ENCODE measurements at regions not wholly inside any gene's neighbourhood (a gene's known extent, or its start where the extent isn't known, plus 50 kb on each side); places are given as distances from the start of the nearest gene placed in this dataset.

- Histone ChIP-seq H3K4me3 (ENCODE audit: low read depth in 1 of 2, low read length in 1 of 2) (no peak overlapping the region), H3K36me3 (no peaks in the 10 kb centered on the region), H3K27ac (peak overlapping the region; percentile 6), H3K9me3 (no peaks in the 10 kb centered on the region), H3K27me3 (no peaks in the 10 kb centered on the region), H3K4me1 (ENCODE audit: control insufficient read depth in 1 of 2, insufficient read depth in 1 of 2, low read depth in 1 of 2, low read length in 1 of 2) (peaks cover 39 to 44% of the 10 kb centered on the region in 2 experiments)
- TF ChIP-seq, protein P1, sequence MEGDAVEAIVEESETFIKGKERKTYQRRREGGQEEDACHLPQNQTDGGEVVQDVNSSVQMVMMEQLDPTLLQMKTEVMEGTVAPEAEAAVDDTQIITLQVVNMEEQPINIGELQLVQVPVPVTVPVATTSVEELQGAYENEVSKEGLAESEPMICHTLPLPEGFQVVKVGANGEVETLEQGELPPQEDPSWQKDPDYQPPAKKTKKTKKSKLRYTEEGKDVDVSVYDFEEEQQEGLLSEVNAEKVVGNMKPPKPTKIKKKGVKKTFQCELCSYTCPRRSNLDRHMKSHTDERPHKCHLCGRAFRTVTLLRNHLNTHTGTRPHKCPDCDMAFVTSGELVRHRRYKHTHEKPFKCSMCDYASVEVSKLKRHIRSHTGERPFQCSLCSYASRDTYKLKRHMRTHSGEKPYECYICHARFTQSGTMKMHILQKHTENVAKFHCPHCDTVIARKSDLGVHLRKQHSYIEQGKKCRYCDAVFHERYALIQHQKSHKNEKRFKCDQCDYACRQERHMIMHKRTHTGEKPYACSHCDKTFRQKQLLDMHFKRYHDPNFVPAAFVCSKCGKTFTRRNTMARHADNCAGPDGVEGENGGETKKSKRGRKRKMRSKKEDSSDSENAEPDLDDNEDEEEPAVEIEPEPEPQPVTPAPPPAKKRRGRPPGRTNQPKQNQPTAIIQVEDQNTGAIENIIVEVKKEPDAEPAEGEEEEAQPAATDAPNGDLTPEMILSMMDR (IDR thresholded peaks at IDR 0.05): no peak
These were observed 124.3 kb upstream of the TOP3B start for GRCh38 chr22:22106855-22107254.

GRCh38 chr22:22105364-22105763, 122.8 kb upstream of the TOP3B start:
- no peaks in the 10 kb centered on the region for H3K27me3 ChIP-seq
- no peak overlapping the region for H3K4me3 ChIP-seq (ENCODE audit: low read depth in 1 of 2, low read length in 1 of 2)
- H3K9me3 ChIP-seq: no peaks in the 10 kb centered on the region
- H3K36me3 ChIP-seq: no peaks in the 10 kb centered on the region
- H3K4me1 ChIP-seq (ENCODE audit: control insufficient read depth in 1 of 2, insufficient read depth in 1 of 2, low read depth in 1 of 2, low read length in 1 of 2): peaks cover 25 to 31% of the 10 kb centered on the region in 2 experiments
- TF ChIP-seq, protein P1 (IDR thresholded peaks at IDR 0.05): no peak
- no peak overlapping the region for H3K27ac ChIP-seq

DNA sequence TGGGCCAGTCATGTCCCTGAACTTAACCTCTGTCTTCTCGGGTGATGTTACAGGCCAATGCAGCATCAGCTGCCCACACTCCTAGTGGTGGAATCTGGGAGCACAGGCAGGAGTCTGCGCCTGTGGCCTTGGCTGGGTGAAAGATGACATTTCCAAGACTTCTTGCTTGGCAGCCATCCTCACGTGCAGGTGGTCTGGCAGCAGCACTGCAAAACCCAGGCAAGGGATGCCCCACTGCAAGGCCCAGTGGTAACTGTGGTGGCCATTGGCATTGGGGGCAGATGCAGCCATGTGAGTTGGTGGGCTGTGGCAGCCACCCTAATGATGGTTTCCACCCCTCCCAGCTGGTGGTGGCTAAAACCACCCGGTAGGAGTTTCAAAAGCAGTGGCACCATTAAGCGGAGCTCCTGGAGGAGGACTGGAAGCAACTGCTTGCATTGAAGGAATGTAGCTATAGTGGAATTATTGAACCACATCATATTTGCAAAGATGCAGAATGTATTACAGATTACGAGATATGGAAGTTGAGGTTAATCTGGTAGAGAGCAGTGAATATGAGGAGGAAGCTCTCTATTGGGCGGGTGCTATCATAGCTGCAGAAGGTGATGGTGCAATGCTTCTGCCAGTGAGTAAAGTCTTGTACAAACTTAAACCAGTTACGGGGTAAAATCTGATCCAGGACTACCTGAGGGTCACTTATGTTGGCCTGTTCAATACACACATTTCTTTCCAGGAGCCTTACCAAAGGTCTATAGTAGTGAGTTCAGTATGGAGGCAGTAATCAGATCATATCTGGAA, 120.7 kb upstream of the TOP3B start:
- no peaks in the 10 kb centered on the region for H3K27me3 ChIP-seq
- H3K27ac ChIP-seq: peak overlapping the region; percentile 48
- no peaks in the 10 kb centered on the region for H3K36me3 ChIP-seq
- no peaks in the 10 kb centered on the region for H3K9me3 ChIP-seq
- TF ChIP-seq, protein P1 (IDR thresholded peaks at IDR 0.05): no peak
- H3K4me3 ChIP-seq (ENCODE audit: low read depth in 1 of 2, low read length in 1 of 2): no peak overlapping the region
- H3K4me1 ChIP-seq (ENCODE audit: control insufficient read depth in 1 of 2, insufficient read depth in 1 of 2, low read depth in 1 of 2, low read length in 1 of 2): peaks cover 25 to 29% of the 10 kb centered on the region in 2 experiments

DNA sequence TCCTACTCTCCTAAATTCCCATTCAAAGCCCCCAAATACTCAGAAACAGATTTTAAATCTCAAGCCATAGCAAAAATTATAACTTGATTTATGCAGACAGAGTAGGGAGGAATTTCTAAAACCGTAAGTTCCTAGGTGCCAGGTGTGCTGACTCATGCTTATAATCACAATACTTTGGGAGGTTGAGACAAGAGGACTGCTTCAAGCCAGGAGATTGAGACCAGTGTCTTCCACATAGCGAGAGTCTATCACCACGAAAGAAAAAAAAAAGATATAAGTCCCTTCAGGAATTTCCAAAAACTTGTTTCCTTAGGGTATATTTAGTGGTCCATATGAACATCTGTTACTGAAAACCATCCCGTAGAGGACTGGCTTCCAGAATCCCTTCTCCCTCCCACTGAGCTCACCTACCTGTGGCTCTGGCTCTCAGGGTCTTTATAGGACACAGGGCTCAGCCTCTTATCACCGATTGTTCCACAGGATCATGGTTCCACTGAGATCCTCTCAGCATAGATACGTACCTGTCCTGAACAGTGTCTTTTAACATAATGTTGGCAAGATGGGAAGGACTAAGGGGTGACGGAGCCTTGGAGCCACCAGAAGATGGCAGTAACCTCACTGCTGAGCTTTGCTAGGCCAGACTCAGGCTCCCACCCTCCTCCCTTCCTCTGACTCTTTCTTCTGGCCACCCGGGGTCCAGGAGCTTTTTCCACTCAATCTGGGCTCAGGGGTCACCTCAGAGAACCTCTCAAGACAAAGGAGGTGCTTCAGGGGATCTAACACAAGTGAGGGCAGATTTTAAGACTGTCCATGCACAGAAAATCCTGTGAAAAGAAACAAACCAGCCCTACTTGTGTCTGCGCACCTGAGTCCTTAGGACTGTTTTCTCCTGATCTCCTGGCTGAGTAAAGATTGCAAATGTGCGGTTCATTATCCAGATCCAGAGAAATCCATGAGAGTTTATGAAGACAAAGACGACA, 117.5 kb upstream of the TOP3B start:
- no peaks in the 10 kb centered on the region for H3K36me3 ChIP-seq
- H3K9me3 ChIP-seq: no peaks in the 10 kb centered on the region
- H3K4me3 ChIP-seq (ENCODE audit: low read depth in 1 of 2, low read length in 1 of 2): no peak overlapping the region
- TF ChIP-seq, protein P1 (IDR thresholded peaks at IDR 0.05): no peak
- H3K4me1 ChIP-seq (ENCODE audit: control insufficient read depth in 1 of 2, insufficient read depth in 1 of 2, low read depth in 1 of 2, low read length in 1 of 2): peaks cover 11% of the 10 kb centered on the region in 2 experiments
- H3K27ac ChIP-seq: no peak overlapping the region
- no peaks in the 10 kb centered on the region for H3K27me3 ChIP-seq

- TF ChIP-seq, protein P1 (IDR thresholded peaks at IDR 0.05): no peak
- H3K27ac ChIP-seq: no peak overlapping the region
These were observed 116.6 kb upstream of the TOP3B start for GRCh38 chr22:22099194-22099486.

More at GRCh38 chr22:22099194-22099486, 116.6 kb upstream of the TOP3B start:
- Histone ChIP-seq H3K27me3 (no peaks in the 10 kb centered on the region), H3K4me1 (ENCODE audit: control insufficient read depth in 1 of 2, insufficient read depth in 1 of 2, low read depth in 1 of 2, low read length in 1 of 2) (peaks cover 11% of the 10 kb centered on the region in 2 experiments), H3K4me3 (ENCODE audit: low read depth in 1 of 2, low read length in 1 of 2) (no peak overlapping the region), H3K9me3 (no peaks in the 10 kb centered on the region), H3K36me3 (no peaks in the 10 kb centered on the region)

Data from neutrophil (primary cell).